ENCODE measurements at regions not wholly inside any gene's neighbourhood (a gene's known extent, or its start where the extent isn't known, plus 50 kb on each side); places are given as distances from the start of the nearest gene placed in this dataset.
"Not testable (repeated sequence)": the region's sequence is repeated elsewhere in the genome, so short reads cannot be mapped to it uniquely, and the experiment has no call there.

GRCh38 chr1:222210776-222211175 is 337.1 kb downstream of the HHIPL2 start:
- no peak overlapping the region for H3K4me3 ChIP-seq (ENCODE audit: low read depth, low read length)
- no peak for DNase-seq (ENCODE audit: low read depth)

- H3K4me3 ChIP-seq (ENCODE audit: low read depth, low read length): no peak overlapping the region
- DNase-seq (ENCODE audit: low read depth): no peak
Observed at GRCh38 chr1:222204475-222204874, 343.4 kb downstream of the HHIPL2 start.

- H3K4me3 ChIP-seq (ENCODE audit: low read depth, low read length): no peak overlapping the region
- no peak for DNase-seq (ENCODE audit: low read depth)
Observed at GRCh38 chr1:222202831-222203230, 345.1 kb downstream of the HHIPL2 start.

GRCh38 chr1:222196736-222197135 is 351.2 kb downstream of the HHIPL2 start:
- no peak for DNase-seq (ENCODE audit: low read depth)

GRCh38 chr1:222196288-222196687 is 351.6 kb downstream of the HHIPL2 start:
- DNase-seq (ENCODE audit: low read depth): no peak
- H3K4me3 ChIP-seq (ENCODE audit: low read depth, low read length): no peak overlapping the region

More at GRCh38 chr1:222196736-222197135, 351.2 kb downstream of the HHIPL2 start:
- H3K4me3 ChIP-seq (ENCODE audit: low read depth, low read length): no peak overlapping the region

GRCh38 chr1:222195857-222196256 is 352.0 kb downstream of the HHIPL2 start:
- H3K4me3 ChIP-seq (ENCODE audit: low read depth, low read length): no peak overlapping the region
- no peak for DNase-seq (ENCODE audit: low read depth)

- no peak for DNase-seq (ENCODE audit: low read depth)
- no peak overlapping the region for H3K4me3 ChIP-seq (ENCODE audit: low read depth, low read length)
Observed at GRCh38 chr1:222189218-222189617, 358.7 kb downstream of the HHIPL2 start.

- no peak for DNase-seq (ENCODE audit: low read depth)
- no peak overlapping the region for H3K4me3 ChIP-seq (ENCODE audit: low read depth, low read length)
Observed at GRCh38 chr1:222187566-222188332, 360.2 kb downstream of the HHIPL2 start.

- no peak overlapping the region for H3K4me3 ChIP-seq (ENCODE audit: low read depth, low read length)
- no peak for DNase-seq (ENCODE audit: low read depth)
Observed at GRCh38 chr1:222182641-222183040, 365.3 kb downstream of the HHIPL2 start.

- DNase-seq (ENCODE audit: low read depth): no peak
- no peak overlapping the region for H3K4me3 ChIP-seq (ENCODE audit: low read depth, low read length)
Observed at GRCh38 chr1:222181191-222181590, 366.7 kb downstream of the HHIPL2 start.

GRCh38 chr1:222177496-222177895 is 370.4 kb downstream of the HHIPL2 start:
- DNase-seq (ENCODE audit: low read depth): not testable (repeated sequence)

GRCh38 chr1:222171005-222171404 is 376.9 kb downstream of the HHIPL2 start:
- H3K4me3 ChIP-seq (ENCODE audit: low read depth, low read length): no peak overlapping the region
- DNase-seq (ENCODE audit: low read depth): peak; percentile 27

More at GRCh38 chr1:222177496-222177895, 370.4 kb downstream of the HHIPL2 start:
- H3K4me3 ChIP-seq (ENCODE audit: low read depth, low read length): not testable (repeated sequence)

- H3K4me3 ChIP-seq (ENCODE audit: low read depth, low read length): no peak overlapping the region
- peak; percentile 31 for DNase-seq (ENCODE audit: low read depth)
Observed at GRCh38 chr1:222168621-222169020, 379.3 kb downstream of the HHIPL2 start.

- no peak for DNase-seq (ENCODE audit: low read depth)
- no peak overlapping the region for H3K4me3 ChIP-seq (ENCODE audit: low read depth, low read length)
Observed at GRCh38 chr1:222167896-222168295, 380.0 kb downstream of the HHIPL2 start.

- no peak overlapping the region for H3K4me3 ChIP-seq (ENCODE audit: low read depth, low read length)
- peak; percentile 83 for DNase-seq (ENCODE audit: low read depth)
Observed at GRCh38 chr1:222167111-222167510, 380.8 kb downstream of the HHIPL2 start.

GRCh38 chr1:222165629-222166028 is 382.3 kb downstream of the HHIPL2 start:
- DNase-seq (ENCODE audit: low read depth): peak; percentile 23
- H3K4me3 ChIP-seq (ENCODE audit: low read depth, low read length): no peak overlapping the region

- DNase-seq (ENCODE audit: low read depth): no peak
- no peak overlapping the region for H3K4me3 ChIP-seq (ENCODE audit: low read depth, low read length)
Observed at GRCh38 chr1:222163895-222164294, 384.0 kb downstream of the HHIPL2 start.

GRCh38 chr1:222161676-222162075 is 386.2 kb downstream of the HHIPL2 start:
- DNase-seq (ENCODE audit: low read depth): peak; percentile 28

GRCh38 chr1:222157612-222158011 is 390.3 kb downstream of the HHIPL2 start:
- H3K4me3 ChIP-seq (ENCODE audit: low read depth, low read length): no peak overlapping the region
- DNase-seq (ENCODE audit: low read depth): no peak

More at GRCh38 chr1:222161676-222162075, 386.2 kb downstream of the HHIPL2 start:
- no peak overlapping the region for H3K4me3 ChIP-seq (ENCODE audit: low read depth, low read length)

- DNase-seq (ENCODE audit: low read depth): no peak
Observed at GRCh38 chr1:222140206-222140605, 398.3 kb upstream of the DUSP10 start.

GRCh38 chr1:222138095-222138494 is 396.2 kb upstream of the DUSP10 start:
- H3K4me3 ChIP-seq (ENCODE audit: low read depth, low read length): no peak overlapping the region
- no peak for DNase-seq (ENCODE audit: low read depth)

More at GRCh38 chr1:222140206-222140605, 398.3 kb upstream of the DUSP10 start:
- H3K4me3 ChIP-seq (ENCODE audit: low read depth, low read length): no peak overlapping the region
